H1 (cell line): ENCODE measurements at regions not wholly inside any gene's neighbourhood (a gene's known extent, or its start where the extent isn't known, plus 50 kb on each side); places are given as distances from the start of the nearest gene placed in this dataset.

Experiments
- KDM5A ChIP-seq: fragments of 200-600 bp; IDR thresholded peaks from 2 replicates; pipeline ENCODE4 v1.7.1; 2012; ENCODE audit warnings: mild to moderate bottlenecking, low read length, inconsistent platforms, mixed read lengths
- SAP30 ChIP-seq: fragments of 300-600 bp; sonication (generic); IDR thresholded peaks from 2 replicates; pipeline ENCODE4 v1.7.1; 2012; ENCODE audit warnings: low read length, moderate library complexity, mild to moderate bottlenecking, inconsistent platforms; ENCODE audit not compliant: insufficient read depth, insufficient replicate concordance
- SP4 ChIP-seq: IDR thresholded peaks from 2 replicates; pipeline ENCODE4 v1.6.1; 2012; ENCODE audit warnings: low read length, inconsistent platforms

- TF ChIP-seq KDM5A (no peak), SAP30 (no peak), SP4 (no peak)
- TF ChIP-seq, all 59 proteins: peak for 0
Observed at GRCh38 chr2:51812138-51812866, 780.4 kb upstream of the NRXN1 start (continued).
